GM23338 (cell line): ENCODE measurements at regions not wholly inside any gene's neighbourhood (a gene's known extent, or its start where the extent isn't known, plus 50 kb on each side); places are given as distances from the start of the nearest gene placed in this dataset.

Source experiments
- ATAC-seq: fragments of 200-7000 bp; cut with Tn5 transposase; 3 replicates; pipeline ENCODE4 v1.9.1; 2020
- DNase-seq: peaks from one replicate; pipeline ENCODE4 v3.0.0-alpha.2; 2015; ENCODE audit warnings: low spot score
- H2AFZ ChIP-seq: fragments of 200-600 bp; sonication (generic); 2 replicates; pipeline ENCODE4 v1.8.0; 2016; ENCODE audit warnings: antibody characterized with exemption, mild to moderate bottlenecking, moderate library complexity
- H3F3A ChIP-seq: fragments of 200-600 bp; sonication (generic); replicated peaks from 2 replicates; pipeline ENCODE4 v1.8.0; 2017; ENCODE audit warnings: antibody characterized with exemption, mixed run types, low read depth
- H3K27ac ChIP-seq: fragments of 200-600 bp; sonication (generic); 2 replicates; pipeline ENCODE4 v1.6.1; 2016; ENCODE audit warnings: low read depth
- H3K27me3 ChIP-seq: fragments of 200-600 bp; sonication (generic); 2 replicates; pipeline ENCODE4 v1.8.0; 2016; ENCODE audit warnings: mild to moderate bottlenecking, mixed run types, moderate library complexity; ENCODE audit not compliant: insufficient read depth
- H3K36me3 ChIP-seq: fragments of 200-600 bp; sonication (generic); 2 replicates; pipeline ENCODE4 v1.8.0; 2016; ENCODE audit warnings: mild to moderate bottlenecking; ENCODE audit not compliant: insufficient read depth
- H3K4me1 ChIP-seq: fragments of 200-600 bp; sonication (generic); 2 replicates; pipeline ENCODE4 v1.8.0; 2016; ENCODE audit warnings: mild to moderate bottlenecking, moderate library complexity; ENCODE audit not compliant: insufficient read depth
- H3K4me2 ChIP-seq: fragments of 200-600 bp; sonication (generic); 2 replicates; pipeline ENCODE4 v1.7.1; 2017; ENCODE audit warnings: mixed run types
- H3K4me3 ChIP-seq: fragments of 200-600 bp; sonication (generic); 2 replicates; pipeline ENCODE4 v1.6.1; 2016; ENCODE audit warnings: mixed run types
- H3K79me2 ChIP-seq: fragments of 200-600 bp; sonication (generic); replicated peaks from 2 replicates; pipeline ENCODE4 v1.8.0; 2017; ENCODE audit warnings: mild to moderate bottlenecking; ENCODE audit not compliant: insufficient read depth
- H3K9me2 ChIP-seq: fragments of 200-600 bp; sonication (generic); 2 replicates; pipeline ENCODE4 v1.8.0; 2017; ENCODE audit not compliant: insufficient read depth
- H4K20me1 ChIP-seq: fragments of 200-600 bp; sonication (generic); replicated peaks from 2 replicates; pipeline ENCODE4 v1.8.0; 2017; ENCODE audit warnings: mild to moderate bottlenecking; ENCODE audit not compliant: insufficient read depth
- H3K27ac Mint-ChIP-seq: 2 replicates; pipeline ENCODE4 v1.8.0; 2020; ENCODE audit warnings: inconsistent platforms, mild to moderate bottlenecking, moderate library complexity, mixed read lengths
- H3K27me3 Mint-ChIP-seq: 3 replicates; pipeline ENCODE4 v1.8.0; 2022; ENCODE audit warnings: low read depth, mild to moderate bottlenecking, moderate library complexity, mixed read lengths, inconsistent platforms; ENCODE audit not compliant: insufficient read depth, poor library complexity
- H3K36me3 Mint-ChIP-seq: 3 replicates; pipeline ENCODE4 v1.8.0; 2021; ENCODE audit warnings: low read depth, mild to moderate bottlenecking, inconsistent platforms, moderate library complexity, mixed read lengths
- H3K4me1 Mint-ChIP-seq: 3 replicates; pipeline ENCODE4 v1.8.0; 2020; ENCODE audit warnings: mild to moderate bottlenecking, inconsistent platforms, mixed read lengths
- H3K4me3 Mint-ChIP-seq: 3 replicates; pipeline ENCODE4 v1.8.0; 2021; ENCODE audit warnings: moderate library complexity, mild to moderate bottlenecking, inconsistent platforms, mixed read lengths
- H3K9me3 Mint-ChIP-seq: 3 replicates; pipeline ENCODE4 v1.8.0; 2020; ENCODE audit warnings: moderate library complexity, mild to moderate bottlenecking, inconsistent platforms, mixed read lengths
- EZH2phosphoT487 ChIP-seq: fragments of 200-600 bp; sonication (generic); IDR thresholded peaks from one replicate; pipeline ENCODE4 v1.8.1; 2018; ENCODE audit warnings: antibody characterized with exemption; ENCODE audit not compliant: unreplicated experiment
- NANOG ChIP-seq: IDR thresholded peaks from 2 replicates; pipeline ENCODE4 v1.6.1; 2016; ENCODE audit warnings: antibody characterized with exemption, borderline replicate concordance
- STAT1 ChIP-seq: IDR thresholded peaks from one replicate; pipeline ENCODE4 v1.6.1; 2016; ENCODE audit warnings: antibody characterized with exemption; ENCODE audit not compliant: unreplicated experiment
- ZNF331 ChIP-seq: fragments of 250-450 bp; sonication (Bioruptor Pico); IDR thresholded peaks from 2 replicates; pipeline ENCODE4 v1.5.0; 2020; ENCODE audit warnings: low read depth, mild to moderate bottlenecking, moderate library complexity
- TF ChIP-seq, protein P1 (sequence below): fragments of 250-450 bp; sonication (Bioruptor Pico); IDR thresholded peaks from 2 replicates; pipeline ENCODE4 v1.5.0; 2020; ENCODE audit warnings: mild to moderate bottlenecking, moderate library complexity
- TF ChIP-seq, protein P2 (sequence below), 2 experiments: fragments of 200-600 bp in 1 of 2; sonication (generic) in 1 of 2; conservative IDR thresholded peaks; 2 replicates each; pipeline versions ENCODE4 v1.5.1 to v1.6.1; 2016 to 2017; ENCODE audit warnings: antibody characterized with exemption in 2 of 2, low read depth in 2 of 2, mild to moderate bottlenecking in 2 of 2, moderate library complexity in 1 of 2
- TF ChIP-seq, protein P3 (sequence below): IDR thresholded peaks from 2 replicates; pipeline ENCODE4 v1.6.1; 2016; ENCODE audit warnings: antibody characterized with exemption

DNA sequence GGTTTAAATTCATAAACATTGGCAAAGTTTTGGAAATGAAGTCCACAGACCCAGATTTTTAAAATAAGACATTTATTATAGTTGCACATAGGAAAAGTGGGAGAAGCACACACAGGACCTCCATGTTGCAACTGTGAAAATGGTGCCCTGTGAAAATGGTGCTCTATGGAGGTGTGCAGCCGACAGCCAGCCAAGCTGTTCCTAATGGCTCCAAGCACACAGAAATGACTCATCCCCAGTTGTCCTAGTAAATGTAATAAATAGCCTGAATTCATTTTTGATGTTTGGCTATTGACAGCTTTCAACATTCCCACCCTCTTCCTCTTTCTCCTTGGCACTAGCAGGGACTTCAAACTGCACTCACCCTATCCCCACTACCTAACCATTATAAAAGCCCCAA lies 590.9 kb downstream of the CAAP1 start (continued):
- TF ChIP-seq, protein P1, sequence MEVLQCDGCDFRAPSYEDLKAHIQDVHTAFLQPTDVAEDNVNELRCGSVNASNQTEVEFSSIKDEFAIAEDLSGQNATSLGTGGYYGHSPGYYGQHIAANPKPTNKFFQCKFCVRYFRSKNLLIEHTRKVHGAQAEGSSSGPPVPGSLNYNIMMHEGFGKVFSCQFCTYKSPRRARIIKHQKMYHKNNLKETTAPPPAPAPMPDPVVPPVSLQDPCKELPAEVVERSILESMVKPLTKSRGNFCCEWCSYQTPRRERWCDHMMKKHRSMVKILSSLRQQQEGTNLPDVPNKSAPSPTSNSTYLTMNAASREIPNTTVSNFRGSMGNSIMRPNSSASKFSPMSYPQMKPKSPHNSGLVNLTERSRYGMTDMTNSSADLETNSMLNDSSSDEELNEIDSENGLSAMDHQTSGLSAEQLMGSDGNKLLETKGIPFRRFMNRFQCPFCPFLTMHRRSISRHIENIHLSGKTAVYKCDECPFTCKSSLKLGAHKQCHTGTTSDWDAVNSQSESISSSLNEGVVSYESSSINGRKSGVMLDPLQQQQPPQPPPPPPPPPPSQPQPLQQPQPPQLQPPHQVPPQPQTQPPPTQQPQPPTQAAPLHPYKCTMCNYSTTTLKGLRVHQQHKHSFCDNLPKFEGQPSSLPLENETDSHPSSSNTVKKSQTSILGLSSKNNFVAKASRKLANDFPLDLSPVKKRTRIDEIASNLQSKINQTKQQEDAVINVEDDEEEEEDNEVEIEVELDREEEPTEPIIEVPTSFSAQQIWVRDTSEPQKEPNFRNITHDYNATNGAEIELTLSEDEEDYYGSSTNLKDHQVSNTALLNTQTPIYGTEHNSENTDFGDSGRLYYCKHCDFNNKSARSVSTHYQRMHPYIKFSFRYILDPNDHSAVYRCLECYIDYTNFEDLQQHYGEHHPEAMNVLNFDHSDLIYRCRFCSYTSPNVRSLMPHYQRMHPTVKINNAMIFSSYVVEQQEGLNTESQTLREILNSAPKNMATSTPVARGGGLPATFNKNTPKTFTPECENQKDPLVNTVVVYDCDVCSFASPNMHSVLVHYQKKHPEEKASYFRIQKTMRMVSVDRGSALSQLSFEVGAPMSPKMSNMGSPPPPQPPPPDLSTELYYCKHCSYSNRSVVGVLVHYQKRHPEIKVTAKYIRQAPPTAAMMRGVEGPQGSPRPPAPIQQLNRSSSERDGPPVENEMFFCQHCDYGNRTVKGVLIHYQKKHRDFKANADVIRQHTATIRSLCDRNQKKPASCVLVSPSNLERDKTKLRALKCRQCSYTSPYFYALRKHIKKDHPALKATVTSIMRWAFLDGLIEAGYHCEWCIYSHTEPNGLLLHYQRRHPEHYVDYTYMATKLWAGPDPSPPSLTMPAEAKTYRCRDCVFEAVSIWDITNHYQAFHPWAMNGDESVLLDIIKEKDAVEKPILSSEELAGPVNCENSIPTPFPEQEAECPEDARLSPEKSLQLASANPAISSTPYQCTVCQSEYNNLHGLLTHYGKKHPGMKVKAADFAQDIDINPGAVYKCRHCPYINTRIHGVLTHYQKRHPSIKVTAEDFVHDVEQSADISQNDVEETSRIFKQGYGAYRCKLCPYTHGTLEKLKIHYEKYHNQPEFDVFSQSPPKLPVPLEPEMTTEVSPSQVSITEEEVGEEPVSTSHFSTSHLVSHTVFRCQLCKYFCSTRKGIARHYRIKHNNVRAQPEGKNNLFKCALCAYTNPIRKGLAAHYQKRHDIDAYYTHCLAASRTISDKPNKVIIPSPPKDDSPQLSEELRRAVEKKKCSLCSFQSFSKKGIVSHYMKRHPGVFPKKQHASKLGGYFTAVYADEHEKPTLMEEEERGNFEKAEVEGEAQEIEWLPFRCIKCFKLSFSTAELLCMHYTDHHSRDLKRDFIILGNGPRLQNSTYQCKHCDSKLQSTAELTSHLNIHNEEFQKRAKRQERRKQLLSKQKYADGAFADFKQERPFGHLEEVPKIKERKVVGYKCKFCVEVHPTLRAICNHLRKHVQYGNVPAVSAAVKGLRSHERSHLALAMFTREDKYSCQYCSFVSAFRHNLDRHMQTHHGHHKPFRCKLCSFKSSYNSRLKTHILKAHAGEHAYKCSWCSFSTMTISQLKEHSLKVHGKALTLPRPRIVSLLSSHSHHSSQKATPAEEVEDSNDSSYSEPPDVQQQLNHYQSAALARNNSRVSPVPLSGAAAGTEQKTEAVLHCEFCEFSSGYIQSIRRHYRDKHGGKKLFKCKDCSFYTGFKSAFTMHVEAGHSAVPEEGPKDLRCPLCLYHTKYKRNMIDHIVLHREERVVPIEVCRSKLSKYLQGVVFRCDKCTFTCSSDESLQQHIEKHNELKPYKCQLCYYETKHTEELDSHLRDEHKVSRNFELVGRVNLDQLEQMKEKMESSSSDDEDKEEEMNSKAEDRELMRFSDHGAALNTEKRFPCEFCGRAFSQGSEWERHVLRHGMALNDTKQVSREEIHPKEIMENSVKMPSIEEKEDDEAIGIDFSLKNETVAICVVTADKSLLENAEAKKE (CRISPR knock-in tag): no peak
- TF ChIP-seq EZH2phosphoT487: no peak

DNA sequence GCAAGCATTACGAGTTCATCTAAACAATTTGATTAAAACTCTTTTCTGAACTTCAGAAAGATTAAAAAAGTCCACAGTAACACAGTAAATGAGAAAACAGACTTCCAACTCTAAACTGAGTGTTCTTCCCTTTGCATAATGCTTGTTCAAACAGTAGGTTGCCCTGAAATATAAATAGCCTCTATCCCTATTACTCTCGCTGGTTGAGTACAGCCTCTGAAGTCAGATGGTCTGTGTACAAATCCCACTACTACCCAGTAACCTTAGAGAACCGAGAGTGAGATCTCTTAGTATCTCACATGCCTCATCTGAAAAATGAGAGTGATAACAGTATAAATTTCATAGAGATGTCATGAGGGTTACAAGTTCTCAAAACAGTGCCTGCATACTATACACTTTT lies 591.6 kb downstream of the CAAP1 start:
- H3K4me3 Mint-ChIP-seq: no peak overlapping the region
- Histone ChIP-seq H2AFZ (no peak overlapping the region), H3K4me2 (no peak overlapping the region), H3K4me3 (no peak overlapping the region), H3K4me1 (no peaks in the 10 kb centered on the region), H3K27ac (no peak overlapping the region), H3K27me3 (no peaks in the 10 kb centered on the region), H3K36me3 (no peaks in the 10 kb centered on the region), H3K79me2 (no peaks in the 10 kb centered on the region), H3F3A (no peaks in the 10 kb centered on the region), H3K9me2 (no peaks in the 10 kb centered on the region), H4K20me1 (no peaks in the 10 kb centered on the region)
- DNase-seq (no peak), ATAC-seq (no peak)
- H3K9me3 Mint-ChIP-seq: no peaks in the 10 kb centered on the region
- H3K36me3 Mint-ChIP-seq: no peaks in the 10 kb centered on the region
- H3K27ac Mint-ChIP-seq: no peak overlapping the region
- H3K27me3 Mint-ChIP-seq: no peaks in the 10 kb centered on the region
- no peaks in the 10 kb centered on the region for H3K4me1 Mint-ChIP-seq
- TF ChIP-seq EZH2phosphoT487: no peak
- TF ChIP-seq ZNF331 (CRISPR knock-in tag): no peak
- TF ChIP-seq, protein P2, sequence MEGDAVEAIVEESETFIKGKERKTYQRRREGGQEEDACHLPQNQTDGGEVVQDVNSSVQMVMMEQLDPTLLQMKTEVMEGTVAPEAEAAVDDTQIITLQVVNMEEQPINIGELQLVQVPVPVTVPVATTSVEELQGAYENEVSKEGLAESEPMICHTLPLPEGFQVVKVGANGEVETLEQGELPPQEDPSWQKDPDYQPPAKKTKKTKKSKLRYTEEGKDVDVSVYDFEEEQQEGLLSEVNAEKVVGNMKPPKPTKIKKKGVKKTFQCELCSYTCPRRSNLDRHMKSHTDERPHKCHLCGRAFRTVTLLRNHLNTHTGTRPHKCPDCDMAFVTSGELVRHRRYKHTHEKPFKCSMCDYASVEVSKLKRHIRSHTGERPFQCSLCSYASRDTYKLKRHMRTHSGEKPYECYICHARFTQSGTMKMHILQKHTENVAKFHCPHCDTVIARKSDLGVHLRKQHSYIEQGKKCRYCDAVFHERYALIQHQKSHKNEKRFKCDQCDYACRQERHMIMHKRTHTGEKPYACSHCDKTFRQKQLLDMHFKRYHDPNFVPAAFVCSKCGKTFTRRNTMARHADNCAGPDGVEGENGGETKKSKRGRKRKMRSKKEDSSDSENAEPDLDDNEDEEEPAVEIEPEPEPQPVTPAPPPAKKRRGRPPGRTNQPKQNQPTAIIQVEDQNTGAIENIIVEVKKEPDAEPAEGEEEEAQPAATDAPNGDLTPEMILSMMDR (conservative IDR thresholded peaks at IDR 0.05; ENCODE audit: low read depth in 2 of 2): no peak
- no peak for TF ChIP-seq STAT1
- TF ChIP-seq, protein P1 (CRISPR knock-in tag): no peak
- TF ChIP-seq, protein P3, sequence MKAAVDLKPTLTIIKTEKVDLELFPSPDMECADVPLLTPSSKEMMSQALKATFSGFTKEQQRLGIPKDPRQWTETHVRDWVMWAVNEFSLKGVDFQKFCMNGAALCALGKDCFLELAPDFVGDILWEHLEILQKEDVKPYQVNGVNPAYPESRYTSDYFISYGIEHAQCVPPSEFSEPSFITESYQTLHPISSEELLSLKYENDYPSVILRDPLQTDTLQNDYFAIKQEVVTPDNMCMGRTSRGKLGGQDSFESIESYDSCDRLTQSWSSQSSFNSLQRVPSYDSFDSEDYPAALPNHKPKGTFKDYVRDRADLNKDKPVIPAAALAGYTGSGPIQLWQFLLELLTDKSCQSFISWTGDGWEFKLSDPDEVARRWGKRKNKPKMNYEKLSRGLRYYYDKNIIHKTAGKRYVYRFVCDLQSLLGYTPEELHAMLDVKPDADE: no peak
- no peak for TF ChIP-seq NANOG
